Stomach (tissue), 8 donors: ENCODE measurements at regions not wholly inside any gene's neighbourhood (a gene's known extent, or its start where the extent isn't known, plus 50 kb on each side); places are given as distances from the start of the nearest gene placed in this dataset.

Experiments used
- DNase-seq, 2 donors: peaks; one replicate each; pipeline versions ENCODE4 v3.0.0 to v3.0.0-alpha.2; 2013 to 2019
- H3K27ac ChIP-seq, 5 donors: fragments of 200-600 bp in 4 of 5; sonication (generic) in 4 of 5; one replicate each; pipeline ENCODE4 v1.5.1; 2013 to 2019; ENCODE audit warnings: mild to moderate bottlenecking in 1 of 5, moderate library complexity in 1 of 5
- H3K27me3 ChIP-seq, 3 donors: fragments of 200-600 bp; sonication (generic); one replicate each; pipeline ENCODE4 v1.5.1; 2017 to 2019; ENCODE audit warnings: mixed run types in 1 of 3
- H3K36me3 ChIP-seq, 4 donors: fragments of 200-600 bp; sonication (generic); 1 replicate in 3 of 4; 2 replicates in 1 of 4; pipeline ENCODE4 v1.5.1; 2016 to 2019
- H3K4me1 ChIP-seq, 4 donors: fragments of 200-600 bp; sonication (generic); one replicate each; pipeline ENCODE4 v1.5.1; 2016 to 2019
- H3K4me3 ChIP-seq, 4 donors: fragments of 200-600 bp; sonication (generic) in 3 of 4; one replicate each; pipeline ENCODE4 v1.5.1; 2016 to 2019; ENCODE audit warnings: mild to moderate bottlenecking in 1 of 4
- H3K9me3 ChIP-seq, 4 donors: fragments of 200-600 bp; sonication (generic); one replicate each; pipeline ENCODE4 v1.5.1; 2016 to 2019
- CTCF ChIP-seq, 7 experiments: fragments of 450-650 bp in 4 of 7; fragments of 200-600 bp in 3 of 7; sonication (generic) in 3 of 7; IDR thresholded peaks; one replicate each; pipeline ENCODE4 v1.5.1; 2016 to 2019; ENCODE audit warnings: antibody characterized with exemption in 7 of 7, control low read depth in 2 of 7, mild to moderate bottlenecking in 1 of 7
- EP300 ChIP-seq: sonication (generic); formaldehyde crosslinking; IDR thresholded peaks from one replicate; pipeline ENCODE4 v1.6.1; 2017; ENCODE audit warnings: antibody characterized with exemption
- POLR2A ChIP-seq, 4 donors: fragments of 450-650 bp; IDR thresholded peaks; one replicate each; pipeline ENCODE4 v1.6.1; 2016; ENCODE audit warnings: antibody characterized with exemption in 4 of 4, control low read depth in 2 of 4, mild to moderate bottlenecking in 1 of 4, moderate library complexity in 1 of 4
- POLR2AphosphoS5 ChIP-seq, 3 donors: sonication (generic); formaldehyde crosslinking; IDR thresholded peaks; one replicate each; pipeline ENCODE4 v1.6.1; 2016; ENCODE audit warnings: antibody characterized with exemption in 3 of 3
- WGBS, 5 donors: extraction: QIAGEN DNeasy Blood & Tissue Kit in 3 of 5; methylation state at CpG; one replicate each; pipeline versions ENCODE4 v1.1.5 to v1.1.7; 2013 to 2018; 5-methylcytosine and 5-hydroxymethylcytosine counted together
- intact Hi-C: fragments of 100-400 bp; cut with DNase I; formaldehyde crosslinking; loops from one replicate; pipeline ENCODE4 v1.15.1; 2023; ENCODE audit warnings: low total_unique reads
- donor health status: healthy with polysubstance abuse.
- donor health status: Bipolar disorder and iron deficiency.
- donor health status: healthy.

GRCh38 chrX:40277672-40278071 is 179.9 kb upstream of the BCOR start:
- Histone ChIP-seq H3K9me3 (peaks cover 0 to 24% (median 9%) of the 10 kb centered on the region in 4 donors), H3K4me1 (no peaks in the 10 kb centered on the region), H3K4me3 (no peak overlapping the region), H3K27ac (no peak overlapping the region), H3K36me3 (no peaks in the 10 kb centered on the region), H3K27me3 (no peaks in the 10 kb centered on the region)
- WGBS, 5 donors, result 68 to 100% (median 90%) methylated on average over 1 to 3 of the region's 3 CpGs
- TF ChIP-seq CTCF (IDR thresholded peaks at IDR 0.05) (no peak), EP300 (no peak), POLR2AphosphoS5 (IDR thresholded peaks at IDR 0.05) (no peak), POLR2A (IDR thresholded peaks at IDR 0.05) (no peak)
- no peak for DNase-seq
- intact Hi-C loops, result no loop called here

GRCh38 chrX:40273356-40274050 is 175.7 kb upstream of the BCOR start:
- no peaks in the 10 kb centered on the region for H3K27me3 ChIP-seq
- peak in 1 of 2 donors; percentile 76 for DNase-seq
- no peaks in the 10 kb centered on the region for H3K4me1 ChIP-seq
- H3K36me3 ChIP-seq, result no peaks in the 10 kb centered on the region
- H3K9me3 ChIP-seq, result peaks cover 0 to 28% (median 13%) of the 10 kb centered on the region in 4 donors
- 43 to 73% (median 71%) methylated on average over 8 to 15 of the region's 15 CpGs for WGBS, 5 donors
- TF ChIP-seq CTCF (IDR thresholded peaks at IDR 0.05) (no peak), POLR2AphosphoS5 (IDR thresholded peaks at IDR 0.05) (peak in 1 of 3 donors; percentile 21)
- no peak overlapping the region for H3K27ac ChIP-seq
- intact Hi-C loops, result no loop called here
- no peak overlapping the region for H3K4me3 ChIP-seq

- Histone ChIP-seq H3K4me3 (no peak overlapping the region), H3K27ac (no peak overlapping the region), H3K36me3 (no peaks in the 10 kb centered on the region), H3K27me3 (no peaks in the 10 kb centered on the region), H3K9me3 (peaks cover 0 to 28% (median 13%) of the 10 kb centered on the region in 4 donors), H3K4me1 (peaks cover 0 to 3% (median under 1%) of the 10 kb centered on the region in 4 donors)
- DNase-seq, result no peak
- 53 to 78% (median 72%) methylated on average over 6 of the region's 6 CpGs for whole genome bisulfite sequencing, 5 donors
- TF ChIP-seq POLR2A (IDR thresholded peaks at IDR 0.05) (no peak), CTCF (IDR thresholded peaks at IDR 0.05) (no peak), POLR2AphosphoS5 (IDR thresholded peaks at IDR 0.05) (no peak), EP300 (no peak)
- intact Hi-C loops, result no loop called here
These were observed 175.0 kb upstream of the BCOR start for GRCh38 chrX:40272776-40273175.

GRCh38 chrX:40272141-40272540 is 174.4 kb upstream of the BCOR start:
- no peak for DNase-seq
- Histone ChIP-seq H3K27me3 (no peaks in the 10 kb centered on the region), H3K4me1 (peaks cover 0 to 10% (median 7%) of the 10 kb centered on the region in 4 donors), H3K4me3 (no peak overlapping the region), H3K36me3 (no peaks in the 10 kb centered on the region), H3K27ac (no peak overlapping the region), H3K9me3 (peaks cover 0 to 28% (median 13%) of the 10 kb centered on the region in 4 donors)
- 73 to 84% (median 78%) methylated on average over 9 of the region's 9 CpGs for WGBS, 5 donors
- TF ChIP-seq EP300 (no peak), POLR2A (IDR thresholded peaks at IDR 0.05) (no peak), CTCF (IDR thresholded peaks at IDR 0.05) (no peak), POLR2AphosphoS5 (IDR thresholded peaks at IDR 0.05) (no peak)
- intact Hi-C loops, result no loop called here
